ENCODE measurements at regions not wholly inside any gene's neighbourhood (a gene's known extent, or its start where the extent isn't known, plus 50 kb on each side); places are given as distances from the start of the nearest gene placed in this dataset.
"Not testable (repeated sequence)": the region's sequence is repeated elsewhere in the genome, so short reads cannot be mapped to it uniquely, and the experiment has no call there.

GRCh38 chr3:187498211-187498724 lies 130.1 kb downstream of the RTP4 start:
- Histone ChIP-seq H3K4me1 (no peaks in the 10 kb centered on the region), H3K27me3 (no peaks in the 10 kb centered on the region), H3K9me3 (no peaks in the 10 kb centered on the region), H3K4me3 (no peak overlapping the region), H3K36me3 (no peaks in the 10 kb centered on the region), H3K27ac (no peak overlapping the region)
- TF ChIP-seq, protein P1, sequence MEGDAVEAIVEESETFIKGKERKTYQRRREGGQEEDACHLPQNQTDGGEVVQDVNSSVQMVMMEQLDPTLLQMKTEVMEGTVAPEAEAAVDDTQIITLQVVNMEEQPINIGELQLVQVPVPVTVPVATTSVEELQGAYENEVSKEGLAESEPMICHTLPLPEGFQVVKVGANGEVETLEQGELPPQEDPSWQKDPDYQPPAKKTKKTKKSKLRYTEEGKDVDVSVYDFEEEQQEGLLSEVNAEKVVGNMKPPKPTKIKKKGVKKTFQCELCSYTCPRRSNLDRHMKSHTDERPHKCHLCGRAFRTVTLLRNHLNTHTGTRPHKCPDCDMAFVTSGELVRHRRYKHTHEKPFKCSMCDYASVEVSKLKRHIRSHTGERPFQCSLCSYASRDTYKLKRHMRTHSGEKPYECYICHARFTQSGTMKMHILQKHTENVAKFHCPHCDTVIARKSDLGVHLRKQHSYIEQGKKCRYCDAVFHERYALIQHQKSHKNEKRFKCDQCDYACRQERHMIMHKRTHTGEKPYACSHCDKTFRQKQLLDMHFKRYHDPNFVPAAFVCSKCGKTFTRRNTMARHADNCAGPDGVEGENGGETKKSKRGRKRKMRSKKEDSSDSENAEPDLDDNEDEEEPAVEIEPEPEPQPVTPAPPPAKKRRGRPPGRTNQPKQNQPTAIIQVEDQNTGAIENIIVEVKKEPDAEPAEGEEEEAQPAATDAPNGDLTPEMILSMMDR (IDR thresholded peaks at IDR 0.05), result no peak
- intact Hi-C loops (cut with DNase I), result no loop called here
- DNase-seq (ENCODE audit: low spot score in 2 of 2), result no peak

DNA sequence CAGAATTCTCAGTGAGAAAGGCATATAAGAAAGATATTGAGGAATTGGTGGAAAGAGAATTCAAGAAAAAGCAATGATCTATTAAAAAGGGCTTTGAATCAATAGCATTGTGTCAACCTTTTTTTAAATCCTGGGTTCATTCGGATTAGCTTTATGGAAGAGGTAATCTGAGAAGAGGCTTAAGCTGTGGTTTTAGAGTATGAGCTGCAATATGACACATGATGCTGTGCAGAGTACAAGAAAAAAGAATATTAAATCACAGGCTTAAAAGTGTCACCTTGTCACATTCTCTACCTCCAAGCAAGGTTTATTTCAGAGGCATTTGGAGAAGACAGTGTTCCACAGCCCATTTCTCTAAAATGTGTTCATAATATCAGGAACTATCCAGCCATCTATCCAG lies 128.9 kb downstream of the RTP4 start:
- no peaks in the 10 kb centered on the region for H3K9me3 ChIP-seq
- H3K4me3 ChIP-seq, result no peak overlapping the region
- intact Hi-C loops (cut with DNase I), result no loop called here
- no peaks in the 10 kb centered on the region for H3K36me3 ChIP-seq
- TF ChIP-seq, protein P1 (IDR thresholded peaks at IDR 0.05), result no peak
- H3K27ac ChIP-seq, result no peak overlapping the region
- no peak for DNase-seq (ENCODE audit: low spot score in 2 of 2)
- H3K4me1 ChIP-seq, result no peaks in the 10 kb centered on the region
- H3K27me3 ChIP-seq, result no peaks in the 10 kb centered on the region

- H3K4me1 ChIP-seq; H3K4me3 ChIP-seq; H3K36me3 ChIP-seq; H3K27me3 ChIP-seq; H3K27ac ChIP-seq; DNase-seq (ENCODE audit: low spot score in 2 of 2); intact Hi-C loops (cut with DNase I); H3K9me3 ChIP-seq: not testable (repeated sequence)
Measured at GRCh38 chr3:187494056-187494455, 125.9 kb downstream of the RTP4 start.

DNA sequence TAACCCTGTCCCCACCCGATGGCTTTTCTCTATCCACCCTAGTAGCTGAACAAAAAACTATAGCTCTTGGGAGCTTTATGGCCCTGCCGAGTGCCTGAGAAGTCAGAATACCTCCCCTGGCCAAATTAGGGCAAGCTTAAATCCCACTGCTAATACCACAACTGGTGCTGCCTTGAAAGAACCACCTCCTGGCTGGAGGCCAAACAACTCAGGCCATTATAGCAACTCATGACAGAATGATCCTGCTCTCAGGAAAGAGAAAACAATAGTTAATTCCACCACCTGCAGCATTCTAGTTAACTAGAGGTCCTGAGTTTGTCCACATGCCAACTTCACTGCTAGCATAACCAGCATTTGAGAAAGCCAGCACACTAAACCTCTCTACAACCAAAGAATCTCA lies 123.2 kb downstream of the RTP4 start:
- H3K9me3 ChIP-seq, result peaks cover 0 to 3% of the 10 kb centered on the region in 2 donors
- no peaks in the 10 kb centered on the region for H3K27me3 ChIP-seq
- TF ChIP-seq, protein P1 (IDR thresholded peaks at IDR 0.05), result no peak
- no peak overlapping the region for H3K4me3 ChIP-seq
- H3K36me3 ChIP-seq, result no peaks in the 10 kb centered on the region
- intact Hi-C loops (cut with DNase I), result no loop called here
- H3K27ac ChIP-seq, result no peak overlapping the region
- H3K4me1 ChIP-seq, result no peaks in the 10 kb centered on the region
- DNase-seq (ENCODE audit: low spot score in 2 of 2), result no peak

GRCh38 chr3:187490366-187490765 lies 122.2 kb downstream of the RTP4 start:
- TF ChIP-seq, protein P1 (IDR thresholded peaks at IDR 0.05), result no peak
- no peaks in the 10 kb centered on the region for H3K27me3 ChIP-seq
- intact Hi-C loops (cut with DNase I), result no loop called here
- no peak overlapping the region for H3K27ac ChIP-seq
- no peak for DNase-seq (ENCODE audit: low spot score in 2 of 2)
- H3K36me3 ChIP-seq, result no peaks in the 10 kb centered on the region
- H3K9me3 ChIP-seq, result peaks cover 0 to 3% of the 10 kb centered on the region in 2 donors
- H3K4me3 ChIP-seq, result no peak overlapping the region
- H3K4me1 ChIP-seq, result no peaks in the 10 kb centered on the region

GRCh38 chr3:187484547-187485295 lies 116.5 kb downstream of the RTP4 start:
- TF ChIP-seq, protein P1 (IDR thresholded peaks at IDR 0.05), result no peak
- Histone ChIP-seq H3K4me3 (no peak overlapping the region), H3K27ac (no peak overlapping the region), H3K9me3 (peaks cover 0 to 3% of the 10 kb centered on the region in 2 donors), H3K36me3 (no peaks in the 10 kb centered on the region), H3K4me1 (no peaks in the 10 kb centered on the region), H3K27me3 (no peaks in the 10 kb centered on the region)
- intact Hi-C loops (cut with DNase I), result no loop called here
- no peak for DNase-seq (ENCODE audit: low spot score in 2 of 2)
